GM23338 (cell line): ENCODE measurements at regions not wholly inside any gene's neighbourhood (a gene's known extent, or its start where the extent isn't known, plus 50 kb on each side); places are given as distances from the start of the nearest gene placed in this dataset.

ENCODE experiments used
- ATAC-seq: fragments of 200-7000 bp; cut with Tn5 transposase; 3 replicates; pipeline ENCODE4 v1.9.1; 2020
- DNase-seq: peaks from one replicate; pipeline ENCODE4 v3.0.0-alpha.2; 2015; ENCODE audit warnings: low spot score
- H2AFZ ChIP-seq: fragments of 200-600 bp; sonication (generic); 2 replicates; pipeline ENCODE4 v1.8.0; 2016; ENCODE audit warnings: antibody characterized with exemption, mild to moderate bottlenecking, moderate library complexity
- H3F3A ChIP-seq: fragments of 200-600 bp; sonication (generic); replicated peaks from 2 replicates; pipeline ENCODE4 v1.8.0; 2017; ENCODE audit warnings: antibody characterized with exemption, mixed run types, low read depth
- H3K27ac ChIP-seq: fragments of 200-600 bp; sonication (generic); 2 replicates; pipeline ENCODE4 v1.6.1; 2016; ENCODE audit warnings: low read depth
- H3K27me3 ChIP-seq: fragments of 200-600 bp; sonication (generic); 2 replicates; pipeline ENCODE4 v1.8.0; 2016; ENCODE audit warnings: mild to moderate bottlenecking, mixed run types, moderate library complexity; ENCODE audit not compliant: insufficient read depth
- H3K36me3 ChIP-seq: fragments of 200-600 bp; sonication (generic); 2 replicates; pipeline ENCODE4 v1.8.0; 2016; ENCODE audit warnings: mild to moderate bottlenecking; ENCODE audit not compliant: insufficient read depth
- H3K4me1 ChIP-seq: fragments of 200-600 bp; sonication (generic); 2 replicates; pipeline ENCODE4 v1.8.0; 2016; ENCODE audit warnings: mild to moderate bottlenecking, moderate library complexity; ENCODE audit not compliant: insufficient read depth
- H3K4me2 ChIP-seq: fragments of 200-600 bp; sonication (generic); 2 replicates; pipeline ENCODE4 v1.7.1; 2017; ENCODE audit warnings: mixed run types
- H3K4me3 ChIP-seq: fragments of 200-600 bp; sonication (generic); 2 replicates; pipeline ENCODE4 v1.6.1; 2016; ENCODE audit warnings: mixed run types
- H3K79me2 ChIP-seq: fragments of 200-600 bp; sonication (generic); replicated peaks from 2 replicates; pipeline ENCODE4 v1.8.0; 2017; ENCODE audit warnings: mild to moderate bottlenecking; ENCODE audit not compliant: insufficient read depth
- H3K9me2 ChIP-seq: fragments of 200-600 bp; sonication (generic); 2 replicates; pipeline ENCODE4 v1.8.0; 2017; ENCODE audit not compliant: insufficient read depth
- H4K20me1 ChIP-seq: fragments of 200-600 bp; sonication (generic); replicated peaks from 2 replicates; pipeline ENCODE4 v1.8.0; 2017; ENCODE audit warnings: mild to moderate bottlenecking; ENCODE audit not compliant: insufficient read depth
- H3K27ac Mint-ChIP-seq: 2 replicates; pipeline ENCODE4 v1.8.0; 2020; ENCODE audit warnings: inconsistent platforms, mild to moderate bottlenecking, moderate library complexity, mixed read lengths
- H3K27me3 Mint-ChIP-seq: 3 replicates; pipeline ENCODE4 v1.8.0; 2022; ENCODE audit warnings: low read depth, mild to moderate bottlenecking, moderate library complexity, mixed read lengths, inconsistent platforms; ENCODE audit not compliant: insufficient read depth, poor library complexity
- H3K36me3 Mint-ChIP-seq: 3 replicates; pipeline ENCODE4 v1.8.0; 2021; ENCODE audit warnings: low read depth, mild to moderate bottlenecking, inconsistent platforms, moderate library complexity, mixed read lengths
- H3K4me1 Mint-ChIP-seq: 3 replicates; pipeline ENCODE4 v1.8.0; 2020; ENCODE audit warnings: mild to moderate bottlenecking, inconsistent platforms, mixed read lengths
- H3K4me3 Mint-ChIP-seq: 3 replicates; pipeline ENCODE4 v1.8.0; 2021; ENCODE audit warnings: moderate library complexity, mild to moderate bottlenecking, inconsistent platforms, mixed read lengths
- H3K9me3 Mint-ChIP-seq: 3 replicates; pipeline ENCODE4 v1.8.0; 2020; ENCODE audit warnings: moderate library complexity, mild to moderate bottlenecking, inconsistent platforms, mixed read lengths
- CREB1 ChIP-seq: fragments of 250-450 bp; sonication (Bioruptor Pico); IDR thresholded peaks from 2 replicates; pipeline ENCODE4 v1.5.0; 2020; ENCODE audit warnings: low read depth, mild to moderate bottlenecking, moderate library complexity
- EZH2 ChIP-seq: fragments of 200-600 bp; sonication (generic); IDR thresholded peaks from one replicate; pipeline ENCODE4 v1.8.0; 2017; ENCODE audit warnings: antibody characterized with exemption, mild to moderate bottlenecking, low read depth; ENCODE audit not compliant: unreplicated experiment
- JUNB ChIP-seq: IDR thresholded peaks from one replicate; pipeline ENCODE4 v1.6.1; 2016; ENCODE audit warnings: antibody characterized with exemption; ENCODE audit not compliant: unreplicated experiment
- NANOG ChIP-seq: IDR thresholded peaks from 2 replicates; pipeline ENCODE4 v1.6.1; 2016; ENCODE audit warnings: antibody characterized with exemption, borderline replicate concordance
- STAT1 ChIP-seq: IDR thresholded peaks from one replicate; pipeline ENCODE4 v1.6.1; 2016; ENCODE audit warnings: antibody characterized with exemption; ENCODE audit not compliant: unreplicated experiment
- ZNF114 ChIP-seq: fragments of 250-450 bp; sonication (Bioruptor Pico); IDR thresholded peaks from 2 replicates; pipeline ENCODE4 v1.5.0; 2020; ENCODE audit warnings: mild to moderate bottlenecking, moderate library complexity
- TF ChIP-seq, protein P1 (sequence below): fragments of 250-450 bp; sonication (Bioruptor Pico); IDR thresholded peaks from 2 replicates; pipeline ENCODE4 v1.5.0; 2020; ENCODE audit warnings: mild to moderate bottlenecking, moderate library complexity
- TF ChIP-seq, protein P2 (sequence below), 2 experiments: fragments of 200-600 bp in 1 of 2; sonication (generic) in 1 of 2; conservative IDR thresholded peaks; 2 replicates each; pipeline versions ENCODE4 v1.5.1 to v1.6.1; 2016 to 2017; ENCODE audit warnings: antibody characterized with exemption in 2 of 2, low read depth in 2 of 2, mild to moderate bottlenecking in 2 of 2, moderate library complexity in 1 of 2
- TF ChIP-seq, protein P3 (sequence below): IDR thresholded peaks from one replicate; pipeline ENCODE4 v1.6.1; 2018; ENCODE audit warnings: antibody characterized with exemption; ENCODE audit not compliant: unreplicated experiment

DNA sequence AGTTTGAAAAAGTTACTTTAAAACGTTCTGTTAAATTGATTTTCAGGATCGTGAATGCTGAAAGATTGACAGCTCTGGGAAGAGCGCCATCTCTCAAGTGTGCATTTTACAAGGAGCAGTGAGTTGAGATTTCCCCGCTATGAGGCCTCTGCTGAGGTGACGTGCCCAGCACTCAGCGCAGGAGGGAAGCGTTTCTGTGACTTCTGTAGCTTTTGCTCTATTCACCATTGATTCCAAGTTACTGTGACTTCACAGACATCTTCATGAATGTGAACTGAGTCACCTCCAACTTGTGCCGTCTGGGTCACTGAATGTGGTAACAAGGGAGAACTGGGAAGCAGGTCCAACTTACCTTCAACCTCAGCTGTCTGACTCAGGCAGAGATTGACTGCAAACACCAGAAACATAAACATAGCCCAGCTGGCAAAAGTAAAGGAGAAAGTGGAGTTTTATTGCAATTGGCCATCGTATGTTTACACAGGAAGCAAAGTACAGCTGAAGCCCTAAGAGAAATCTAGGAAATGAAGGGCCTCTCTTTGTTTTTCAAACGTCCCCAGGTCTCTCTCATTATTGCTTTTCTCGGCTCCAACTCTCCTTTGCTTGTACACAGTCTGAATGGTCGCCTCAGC is 428.8 kb upstream of the CLINT1 start (continued):
- TF ChIP-seq EZH2 (no peak), JUNB (no peak)

DNA sequence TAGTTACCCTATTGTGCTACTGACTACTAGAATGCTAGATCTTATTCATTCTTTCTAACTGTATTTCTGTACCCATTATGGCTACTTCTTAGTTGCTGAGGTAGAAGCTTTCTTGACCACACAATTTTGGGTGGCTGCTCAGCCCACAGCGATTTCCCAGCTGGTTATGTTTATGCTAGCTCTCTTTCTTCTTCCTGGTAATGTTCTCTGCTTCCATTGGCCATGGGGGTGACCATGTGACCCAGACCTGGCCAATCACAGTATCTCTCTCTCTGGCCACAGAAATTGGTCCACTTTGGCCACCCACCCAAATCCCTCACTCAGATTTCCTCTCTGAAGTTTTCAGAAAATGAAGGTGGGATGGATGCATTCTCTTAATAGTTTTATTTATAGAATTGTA is 427.9 kb upstream of the CLINT1 start:
- TF ChIP-seq JUNB (no peak), NANOG (no peak)
- TF ChIP-seq, protein P1, sequence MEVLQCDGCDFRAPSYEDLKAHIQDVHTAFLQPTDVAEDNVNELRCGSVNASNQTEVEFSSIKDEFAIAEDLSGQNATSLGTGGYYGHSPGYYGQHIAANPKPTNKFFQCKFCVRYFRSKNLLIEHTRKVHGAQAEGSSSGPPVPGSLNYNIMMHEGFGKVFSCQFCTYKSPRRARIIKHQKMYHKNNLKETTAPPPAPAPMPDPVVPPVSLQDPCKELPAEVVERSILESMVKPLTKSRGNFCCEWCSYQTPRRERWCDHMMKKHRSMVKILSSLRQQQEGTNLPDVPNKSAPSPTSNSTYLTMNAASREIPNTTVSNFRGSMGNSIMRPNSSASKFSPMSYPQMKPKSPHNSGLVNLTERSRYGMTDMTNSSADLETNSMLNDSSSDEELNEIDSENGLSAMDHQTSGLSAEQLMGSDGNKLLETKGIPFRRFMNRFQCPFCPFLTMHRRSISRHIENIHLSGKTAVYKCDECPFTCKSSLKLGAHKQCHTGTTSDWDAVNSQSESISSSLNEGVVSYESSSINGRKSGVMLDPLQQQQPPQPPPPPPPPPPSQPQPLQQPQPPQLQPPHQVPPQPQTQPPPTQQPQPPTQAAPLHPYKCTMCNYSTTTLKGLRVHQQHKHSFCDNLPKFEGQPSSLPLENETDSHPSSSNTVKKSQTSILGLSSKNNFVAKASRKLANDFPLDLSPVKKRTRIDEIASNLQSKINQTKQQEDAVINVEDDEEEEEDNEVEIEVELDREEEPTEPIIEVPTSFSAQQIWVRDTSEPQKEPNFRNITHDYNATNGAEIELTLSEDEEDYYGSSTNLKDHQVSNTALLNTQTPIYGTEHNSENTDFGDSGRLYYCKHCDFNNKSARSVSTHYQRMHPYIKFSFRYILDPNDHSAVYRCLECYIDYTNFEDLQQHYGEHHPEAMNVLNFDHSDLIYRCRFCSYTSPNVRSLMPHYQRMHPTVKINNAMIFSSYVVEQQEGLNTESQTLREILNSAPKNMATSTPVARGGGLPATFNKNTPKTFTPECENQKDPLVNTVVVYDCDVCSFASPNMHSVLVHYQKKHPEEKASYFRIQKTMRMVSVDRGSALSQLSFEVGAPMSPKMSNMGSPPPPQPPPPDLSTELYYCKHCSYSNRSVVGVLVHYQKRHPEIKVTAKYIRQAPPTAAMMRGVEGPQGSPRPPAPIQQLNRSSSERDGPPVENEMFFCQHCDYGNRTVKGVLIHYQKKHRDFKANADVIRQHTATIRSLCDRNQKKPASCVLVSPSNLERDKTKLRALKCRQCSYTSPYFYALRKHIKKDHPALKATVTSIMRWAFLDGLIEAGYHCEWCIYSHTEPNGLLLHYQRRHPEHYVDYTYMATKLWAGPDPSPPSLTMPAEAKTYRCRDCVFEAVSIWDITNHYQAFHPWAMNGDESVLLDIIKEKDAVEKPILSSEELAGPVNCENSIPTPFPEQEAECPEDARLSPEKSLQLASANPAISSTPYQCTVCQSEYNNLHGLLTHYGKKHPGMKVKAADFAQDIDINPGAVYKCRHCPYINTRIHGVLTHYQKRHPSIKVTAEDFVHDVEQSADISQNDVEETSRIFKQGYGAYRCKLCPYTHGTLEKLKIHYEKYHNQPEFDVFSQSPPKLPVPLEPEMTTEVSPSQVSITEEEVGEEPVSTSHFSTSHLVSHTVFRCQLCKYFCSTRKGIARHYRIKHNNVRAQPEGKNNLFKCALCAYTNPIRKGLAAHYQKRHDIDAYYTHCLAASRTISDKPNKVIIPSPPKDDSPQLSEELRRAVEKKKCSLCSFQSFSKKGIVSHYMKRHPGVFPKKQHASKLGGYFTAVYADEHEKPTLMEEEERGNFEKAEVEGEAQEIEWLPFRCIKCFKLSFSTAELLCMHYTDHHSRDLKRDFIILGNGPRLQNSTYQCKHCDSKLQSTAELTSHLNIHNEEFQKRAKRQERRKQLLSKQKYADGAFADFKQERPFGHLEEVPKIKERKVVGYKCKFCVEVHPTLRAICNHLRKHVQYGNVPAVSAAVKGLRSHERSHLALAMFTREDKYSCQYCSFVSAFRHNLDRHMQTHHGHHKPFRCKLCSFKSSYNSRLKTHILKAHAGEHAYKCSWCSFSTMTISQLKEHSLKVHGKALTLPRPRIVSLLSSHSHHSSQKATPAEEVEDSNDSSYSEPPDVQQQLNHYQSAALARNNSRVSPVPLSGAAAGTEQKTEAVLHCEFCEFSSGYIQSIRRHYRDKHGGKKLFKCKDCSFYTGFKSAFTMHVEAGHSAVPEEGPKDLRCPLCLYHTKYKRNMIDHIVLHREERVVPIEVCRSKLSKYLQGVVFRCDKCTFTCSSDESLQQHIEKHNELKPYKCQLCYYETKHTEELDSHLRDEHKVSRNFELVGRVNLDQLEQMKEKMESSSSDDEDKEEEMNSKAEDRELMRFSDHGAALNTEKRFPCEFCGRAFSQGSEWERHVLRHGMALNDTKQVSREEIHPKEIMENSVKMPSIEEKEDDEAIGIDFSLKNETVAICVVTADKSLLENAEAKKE (CRISPR knock-in tag) = no peak
- Histone ChIP-seq H3K79me2 (no peaks in the 10 kb centered on the region), H3K4me1 (no peaks in the 10 kb centered on the region), H3F3A (no peaks in the 10 kb centered on the region), H3K4me3 (no peak overlapping the region), H3K36me3 (no peaks in the 10 kb centered on the region), H3K27me3 (no peaks in the 10 kb centered on the region), H3K27ac (no peak overlapping the region), H3K9me2 (0 out of 2 replicates have a peak, but pooled peaks cover 2% of the 10 kb centered on the region), H2AFZ (no peak overlapping the region), H3K4me2 (no peak overlapping the region), H4K20me1 (no peaks in the 10 kb centered on the region)
- no peaks in the 10 kb centered on the region for H3K27me3 Mint-ChIP-seq
- no peaks in the 10 kb centered on the region for H3K4me1 Mint-ChIP-seq
- no peaks in the 10 kb centered on the region; the same call in 2 of the 3 replicates for H3K9me3 Mint-ChIP-seq
- H3K36me3 Mint-ChIP-seq = no peaks in the 10 kb centered on the region
- no peak overlapping the region for H3K4me3 Mint-ChIP-seq
- no peak for ATAC-seq
- no peak for DNase-seq
- H3K27ac Mint-ChIP-seq = no peak overlapping the region

DNA sequence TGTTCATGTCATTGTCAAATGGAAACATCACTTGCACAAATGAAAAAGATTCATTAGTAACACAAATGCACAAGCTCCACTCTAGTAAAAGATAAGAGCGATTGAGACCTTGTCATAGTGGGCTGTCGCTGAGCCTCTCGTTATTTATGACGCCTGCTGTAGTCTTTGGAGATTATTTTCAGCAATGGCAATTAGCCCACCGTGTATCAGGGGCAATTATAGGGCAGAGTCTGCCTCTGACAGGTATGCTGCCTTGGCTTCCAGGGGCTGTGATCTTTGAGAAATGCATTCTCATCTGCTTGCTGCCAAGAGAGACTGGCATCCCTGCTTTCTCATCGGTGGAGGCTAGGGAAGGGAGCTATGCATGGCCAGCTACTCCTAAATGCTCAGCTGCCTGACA is 426.8 kb upstream of the CLINT1 start:
- DNase-seq (no peak), ATAC-seq (no peak)
- H2AFZ ChIP-seq = no peak overlapping the region
- no peaks in the 10 kb centered on the region for H4K20me1 ChIP-seq
- no peak overlapping the region for H3K4me3 ChIP-seq
- H3K27me3 ChIP-seq = no peaks in the 10 kb centered on the region
- Mint-ChIP-seq H3K9me3 (no peaks in the 10 kb centered on the region; the same call in 1 of the 3 replicates), H3K27me3 (no peaks in the 10 kb centered on the region), H3K4me3 (no peak overlapping the region), H3K27ac (no peak overlapping the region), H3K36me3 (no peaks in the 10 kb centered on the region), H3K4me1 (no peaks in the 10 kb centered on the region)
- H3K36me3 ChIP-seq = no peaks in the 10 kb centered on the region
- H3K4me2 ChIP-seq = no peak overlapping the region
- no peaks in the 10 kb centered on the region for H3K79me2 ChIP-seq
- 0 out of 2 replicates have a peak, but pooled peaks cover 2% of the 10 kb centered on the region for H3K9me2 ChIP-seq
- H3K27ac ChIP-seq = no peak overlapping the region
- no peaks in the 10 kb centered on the region for H3F3A ChIP-seq
- no peaks in the 10 kb centered on the region for H3K4me1 ChIP-seq
- TF ChIP-seq, protein P2, sequence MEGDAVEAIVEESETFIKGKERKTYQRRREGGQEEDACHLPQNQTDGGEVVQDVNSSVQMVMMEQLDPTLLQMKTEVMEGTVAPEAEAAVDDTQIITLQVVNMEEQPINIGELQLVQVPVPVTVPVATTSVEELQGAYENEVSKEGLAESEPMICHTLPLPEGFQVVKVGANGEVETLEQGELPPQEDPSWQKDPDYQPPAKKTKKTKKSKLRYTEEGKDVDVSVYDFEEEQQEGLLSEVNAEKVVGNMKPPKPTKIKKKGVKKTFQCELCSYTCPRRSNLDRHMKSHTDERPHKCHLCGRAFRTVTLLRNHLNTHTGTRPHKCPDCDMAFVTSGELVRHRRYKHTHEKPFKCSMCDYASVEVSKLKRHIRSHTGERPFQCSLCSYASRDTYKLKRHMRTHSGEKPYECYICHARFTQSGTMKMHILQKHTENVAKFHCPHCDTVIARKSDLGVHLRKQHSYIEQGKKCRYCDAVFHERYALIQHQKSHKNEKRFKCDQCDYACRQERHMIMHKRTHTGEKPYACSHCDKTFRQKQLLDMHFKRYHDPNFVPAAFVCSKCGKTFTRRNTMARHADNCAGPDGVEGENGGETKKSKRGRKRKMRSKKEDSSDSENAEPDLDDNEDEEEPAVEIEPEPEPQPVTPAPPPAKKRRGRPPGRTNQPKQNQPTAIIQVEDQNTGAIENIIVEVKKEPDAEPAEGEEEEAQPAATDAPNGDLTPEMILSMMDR (conservative IDR thresholded peaks at IDR 0.05; ENCODE audit: low read depth in 2 of 2) = no peak
- TF ChIP-seq, protein P3, sequence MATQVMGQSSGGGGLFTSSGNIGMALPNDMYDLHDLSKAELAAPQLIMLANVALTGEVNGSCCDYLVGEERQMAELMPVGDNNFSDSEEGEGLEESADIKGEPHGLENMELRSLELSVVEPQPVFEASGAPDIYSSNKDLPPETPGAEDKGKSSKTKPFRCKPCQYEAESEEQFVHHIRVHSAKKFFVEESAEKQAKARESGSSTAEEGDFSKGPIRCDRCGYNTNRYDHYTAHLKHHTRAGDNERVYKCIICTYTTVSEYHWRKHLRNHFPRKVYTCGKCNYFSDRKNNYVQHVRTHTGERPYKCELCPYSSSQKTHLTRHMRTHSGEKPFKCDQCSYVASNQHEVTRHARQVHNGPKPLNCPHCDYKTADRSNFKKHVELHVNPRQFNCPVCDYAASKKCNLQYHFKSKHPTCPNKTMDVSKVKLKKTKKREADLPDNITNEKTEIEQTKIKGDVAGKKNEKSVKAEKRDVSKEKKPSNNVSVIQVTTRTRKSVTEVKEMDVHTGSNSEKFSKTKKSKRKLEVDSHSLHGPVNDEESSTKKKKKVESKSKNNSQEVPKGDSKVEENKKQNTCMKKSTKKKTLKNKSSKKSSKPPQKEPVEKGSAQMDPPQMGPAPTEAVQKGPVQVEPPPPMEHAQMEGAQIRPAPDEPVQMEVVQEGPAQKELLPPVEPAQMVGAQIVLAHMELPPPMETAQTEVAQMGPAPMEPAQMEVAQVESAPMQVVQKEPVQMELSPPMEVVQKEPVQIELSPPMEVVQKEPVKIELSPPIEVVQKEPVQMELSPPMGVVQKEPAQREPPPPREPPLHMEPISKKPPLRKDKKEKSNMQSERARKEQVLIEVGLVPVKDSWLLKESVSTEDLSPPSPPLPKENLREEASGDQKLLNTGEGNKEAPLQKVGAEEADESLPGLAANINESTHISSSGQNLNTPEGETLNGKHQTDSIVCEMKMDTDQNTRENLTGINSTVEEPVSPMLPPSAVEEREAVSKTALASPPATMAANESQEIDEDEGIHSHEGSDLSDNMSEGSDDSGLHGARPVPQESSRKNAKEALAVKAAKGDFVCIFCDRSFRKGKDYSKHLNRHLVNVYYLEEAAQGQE = no peak
- TF ChIP-seq CREB1 (no peak), STAT1 (no peak), EZH2 (no peak), ZNF114 (CRISPR knock-in tag) (no peak)
